ENCODE measurements at regions not wholly inside any gene's neighbourhood (a gene's known extent, or its start where the extent isn't known, plus 50 kb on each side); places are given as distances from the start of the nearest gene placed in this dataset.

DNA sequence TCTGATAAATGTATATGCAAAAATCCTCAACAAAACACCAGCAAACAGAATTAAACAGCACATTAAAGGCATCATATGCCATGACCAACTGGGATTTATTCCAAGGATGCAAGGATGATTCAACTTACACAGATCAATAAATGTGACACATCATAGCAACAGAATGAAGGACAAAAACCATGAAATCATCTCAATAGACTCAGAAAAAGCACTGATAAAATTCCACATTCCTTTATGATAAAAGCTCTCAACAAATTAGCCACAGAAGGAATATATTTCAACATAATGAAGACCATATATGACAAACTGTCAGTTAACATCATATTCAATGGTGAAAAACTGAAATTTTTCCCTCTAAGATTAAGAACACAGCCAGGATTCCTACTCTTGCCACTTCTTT, 691.6 kb downstream of the DIAPH3 start:
- H3K9me2 ChIP-seq (replicated peaks; ENCODE audit: control insufficient read depth, low read length), result no peaks in the 10 kb centered on the region
- H3K27ac ChIP-seq (ENCODE audit: low read depth, low read length), result no peak overlapping the region
- H3K36me3 ChIP-seq (ENCODE audit: control insufficient read depth, low read length), result no peaks in the 10 kb centered on the region
- H3K4me2 ChIP-seq (ENCODE audit: low read length), result no peak overlapping the region
- no peaks in the 10 kb centered on the region for H3K9me3 ChIP-seq (ENCODE audit: control insufficient read depth, insufficient read depth, low read length)
- H3K4me1 ChIP-seq (ENCODE audit: control insufficient read depth, low read length), result no peaks in the 10 kb centered on the region
- TF ChIP-seq, protein P1, sequence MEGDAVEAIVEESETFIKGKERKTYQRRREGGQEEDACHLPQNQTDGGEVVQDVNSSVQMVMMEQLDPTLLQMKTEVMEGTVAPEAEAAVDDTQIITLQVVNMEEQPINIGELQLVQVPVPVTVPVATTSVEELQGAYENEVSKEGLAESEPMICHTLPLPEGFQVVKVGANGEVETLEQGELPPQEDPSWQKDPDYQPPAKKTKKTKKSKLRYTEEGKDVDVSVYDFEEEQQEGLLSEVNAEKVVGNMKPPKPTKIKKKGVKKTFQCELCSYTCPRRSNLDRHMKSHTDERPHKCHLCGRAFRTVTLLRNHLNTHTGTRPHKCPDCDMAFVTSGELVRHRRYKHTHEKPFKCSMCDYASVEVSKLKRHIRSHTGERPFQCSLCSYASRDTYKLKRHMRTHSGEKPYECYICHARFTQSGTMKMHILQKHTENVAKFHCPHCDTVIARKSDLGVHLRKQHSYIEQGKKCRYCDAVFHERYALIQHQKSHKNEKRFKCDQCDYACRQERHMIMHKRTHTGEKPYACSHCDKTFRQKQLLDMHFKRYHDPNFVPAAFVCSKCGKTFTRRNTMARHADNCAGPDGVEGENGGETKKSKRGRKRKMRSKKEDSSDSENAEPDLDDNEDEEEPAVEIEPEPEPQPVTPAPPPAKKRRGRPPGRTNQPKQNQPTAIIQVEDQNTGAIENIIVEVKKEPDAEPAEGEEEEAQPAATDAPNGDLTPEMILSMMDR (IDR thresholded peaks at IDR 0.05; ENCODE audit: low read depth, low read length, poor library complexity, severe bottlenecking), result no peak
- no peak for TF ChIP-seq EZH2phosphoT487 (IDR thresholded peaks at IDR 0.05; ENCODE audit: borderline replicate concordance, low read length)
- H3F3A ChIP-seq (ENCODE audit: control insufficient read depth, insufficient read depth), result no peaks in the 10 kb centered on the region
- no peaks in the 10 kb centered on the region for H3K27me3 ChIP-seq (ENCODE audit: control insufficient read depth, low read length)
- no peaks in the 10 kb centered on the region for H3K79me2 ChIP-seq (ENCODE audit: control insufficient read depth, low read length)
- H4K20me1 ChIP-seq (ENCODE audit: control insufficient read depth, insufficient read depth, low read depth, low read length), result no peaks in the 10 kb centered on the region
- H3K4me3 ChIP-seq (ENCODE audit: low read length), result no peak overlapping the region

DNA sequence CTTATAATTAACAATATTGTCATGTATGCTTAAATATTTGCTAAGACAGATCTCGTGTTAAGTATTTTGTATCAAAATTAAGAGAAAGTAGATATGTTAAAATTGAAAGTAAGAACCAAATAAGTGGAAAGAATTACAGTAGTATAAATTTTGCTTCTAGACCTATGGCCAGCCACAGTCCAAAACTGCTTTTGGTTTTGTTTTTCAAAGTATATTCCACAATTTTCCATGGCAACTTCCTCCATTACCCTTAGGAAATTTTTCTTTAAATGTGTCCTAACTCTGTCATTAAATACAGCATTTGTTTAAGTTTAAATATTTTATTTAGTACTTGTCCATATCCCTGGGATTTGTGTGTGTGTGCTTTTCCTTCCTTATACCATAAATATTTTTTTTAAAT, 689.0 kb downstream of the DIAPH3 start:
- H3K4me3 ChIP-seq (ENCODE audit: low read length), result no peak overlapping the region
- H3K9me2 ChIP-seq (replicated peaks; ENCODE audit: control insufficient read depth, low read length), result no peaks in the 10 kb centered on the region
- H3K27me3 ChIP-seq (ENCODE audit: control insufficient read depth, low read length), result no peaks in the 10 kb centered on the region
- H4K20me1 ChIP-seq (ENCODE audit: control insufficient read depth, insufficient read depth, low read depth, low read length), result no peaks in the 10 kb centered on the region
- no peaks in the 10 kb centered on the region for H3K79me2 ChIP-seq (ENCODE audit: control insufficient read depth, low read length)
- H3K4me2 ChIP-seq (ENCODE audit: low read length), result no peak overlapping the region
- no peak overlapping the region for H3K27ac ChIP-seq (ENCODE audit: low read depth, low read length)
- no peaks in the 10 kb centered on the region for H3F3A ChIP-seq (ENCODE audit: control insufficient read depth, insufficient read depth)
- TF ChIP-seq EZH2phosphoT487 (IDR thresholded peaks at IDR 0.05; ENCODE audit: borderline replicate concordance, low read length), result no peak
- TF ChIP-seq, protein P1 (IDR thresholded peaks at IDR 0.05; ENCODE audit: low read depth, low read length, poor library complexity, severe bottlenecking), result no peak
- no peaks in the 10 kb centered on the region for H3K36me3 ChIP-seq (ENCODE audit: control insufficient read depth, low read length)
- no peaks in the 10 kb centered on the region for H3K9me3 ChIP-seq (ENCODE audit: control insufficient read depth, insufficient read depth, low read length)
- H3K4me1 ChIP-seq (ENCODE audit: control insufficient read depth, low read length), result no peaks in the 10 kb centered on the region

DNA sequence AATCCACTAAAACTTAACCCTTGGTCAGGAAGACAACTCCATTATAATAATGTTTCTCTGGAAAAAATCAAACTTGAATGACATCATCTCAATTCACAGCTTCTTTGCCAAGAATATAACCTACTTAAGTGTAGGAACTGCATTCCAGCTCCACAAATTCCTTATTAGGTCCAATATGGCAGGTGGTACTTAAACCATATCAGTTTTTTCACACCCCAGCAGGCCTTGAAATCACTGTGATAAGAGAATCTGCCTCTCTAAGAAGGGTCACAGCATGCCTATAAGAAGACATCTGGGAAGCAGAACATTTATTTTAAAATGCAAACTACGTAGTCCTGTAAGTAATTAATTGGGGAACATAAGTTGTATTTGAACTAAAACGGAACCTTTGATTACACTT, 687.8 kb downstream of the DIAPH3 start:
- Histone ChIP-seq H3K27me3 (ENCODE audit: control insufficient read depth, low read length) (no peaks in the 10 kb centered on the region), H3K9me2 (replicated peaks; ENCODE audit: control insufficient read depth, low read length) (no peaks in the 10 kb centered on the region), H3K36me3 (ENCODE audit: control insufficient read depth, low read length) (no peaks in the 10 kb centered on the region), H3K79me2 (ENCODE audit: control insufficient read depth, low read length) (no peaks in the 10 kb centered on the region), H4K20me1 (ENCODE audit: control insufficient read depth, insufficient read depth, low read depth, low read length) (no peaks in the 10 kb centered on the region), H3K4me1 (ENCODE audit: control insufficient read depth, low read length) (no peaks in the 10 kb centered on the region), H3K4me3 (ENCODE audit: low read length) (no peak overlapping the region), H3K4me2 (ENCODE audit: low read length) (no peak overlapping the region), H3K9me3 (ENCODE audit: control insufficient read depth, insufficient read depth, low read length) (no peaks in the 10 kb centered on the region), H3F3A (ENCODE audit: control insufficient read depth, insufficient read depth) (no peaks in the 10 kb centered on the region), H3K27ac (ENCODE audit: low read depth, low read length) (no peak overlapping the region)
- TF ChIP-seq, protein P1 (IDR thresholded peaks at IDR 0.05; ENCODE audit: low read depth, low read length, poor library complexity, severe bottlenecking), result no peak
- TF ChIP-seq EZH2phosphoT487 (IDR thresholded peaks at IDR 0.05; ENCODE audit: borderline replicate concordance, low read length), result no peak

DNA sequence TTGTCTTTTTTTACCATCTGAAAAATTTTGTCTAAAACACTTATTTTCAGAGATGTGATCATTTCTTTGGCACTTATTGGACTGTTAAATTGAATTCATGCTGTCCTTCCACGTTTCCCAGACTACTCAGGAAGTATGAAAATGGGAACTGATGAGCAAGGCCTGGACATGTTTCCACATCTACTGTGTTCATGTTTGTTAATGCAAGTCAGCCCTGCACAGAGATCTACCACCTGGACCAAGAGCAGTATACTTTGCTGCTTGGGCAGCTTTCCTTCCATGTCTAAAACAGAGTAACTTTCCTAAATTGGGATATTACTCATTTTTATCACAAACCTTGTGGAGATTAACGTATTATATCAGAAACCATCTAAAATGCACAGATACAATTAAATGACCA, 687.4 kb downstream of the DIAPH3 start:
- Histone ChIP-seq H3K79me2 (ENCODE audit: control insufficient read depth, low read length) (no peaks in the 10 kb centered on the region), H4K20me1 (ENCODE audit: control insufficient read depth, insufficient read depth, low read depth, low read length) (no peaks in the 10 kb centered on the region), H3K36me3 (ENCODE audit: control insufficient read depth, low read length) (no peaks in the 10 kb centered on the region), H3F3A (ENCODE audit: control insufficient read depth, insufficient read depth) (no peaks in the 10 kb centered on the region), H3K4me3 (ENCODE audit: low read length) (no peak overlapping the region), H3K4me1 (ENCODE audit: control insufficient read depth, low read length) (no peaks in the 10 kb centered on the region), H3K9me3 (ENCODE audit: control insufficient read depth, insufficient read depth, low read length) (no peaks in the 10 kb centered on the region), H3K27ac (ENCODE audit: low read depth, low read length) (no peak overlapping the region), H3K4me2 (ENCODE audit: low read length) (no peak overlapping the region), H3K9me2 (replicated peaks; ENCODE audit: control insufficient read depth, low read length) (no peaks in the 10 kb centered on the region), H3K27me3 (ENCODE audit: control insufficient read depth, low read length) (no peaks in the 10 kb centered on the region)
- TF ChIP-seq EZH2phosphoT487 (IDR thresholded peaks at IDR 0.05; ENCODE audit: borderline replicate concordance, low read length), result no peak
- TF ChIP-seq, protein P1 (IDR thresholded peaks at IDR 0.05; ENCODE audit: low read depth, low read length, poor library complexity, severe bottlenecking), result no peak

All from DOHH2 (cell line).